HG02798 (cell line): ENCODE measurements at regions not wholly inside any gene's neighbourhood (a gene's known extent, or its start where the extent isn't known, plus 50 kb on each side); places are given as distances from the start of the nearest gene placed in this dataset.
"Not testable (repeated sequence)": the region's sequence is repeated elsewhere in the genome, so short reads cannot be mapped to it uniquely, and the experiment has no call there.

Experiments
- ATAC-seq: cut with Tn5 transposase; IDR thresholded peaks from one replicate; pipeline ENCODE4 v1.9.1; 2021; ENCODE audit warnings: mild to moderate bottlenecking; ENCODE audit not compliant: unreplicated experiment, poor library complexity

DNA sequence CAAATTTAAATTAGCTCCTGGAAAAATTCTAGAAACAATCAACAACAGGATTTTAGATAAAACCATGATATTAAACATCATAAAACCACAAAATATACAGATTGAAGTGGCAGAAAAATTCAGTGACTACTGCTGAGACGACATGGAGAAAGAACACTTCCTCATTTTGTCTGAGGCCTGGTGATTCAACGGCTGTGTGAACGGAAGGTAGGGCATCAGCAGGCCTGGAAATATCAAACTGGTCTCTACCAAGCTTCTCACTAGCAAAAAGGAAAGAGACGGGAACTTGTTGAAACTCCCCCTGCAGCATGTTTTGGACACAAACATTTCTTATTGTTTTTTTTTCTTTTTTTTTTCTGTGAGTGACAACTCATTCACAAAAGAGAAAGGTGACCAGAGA lies 58.0 kb upstream of the AHI1 start:
- ATAC-seq = peak; percentile 62

DNA sequence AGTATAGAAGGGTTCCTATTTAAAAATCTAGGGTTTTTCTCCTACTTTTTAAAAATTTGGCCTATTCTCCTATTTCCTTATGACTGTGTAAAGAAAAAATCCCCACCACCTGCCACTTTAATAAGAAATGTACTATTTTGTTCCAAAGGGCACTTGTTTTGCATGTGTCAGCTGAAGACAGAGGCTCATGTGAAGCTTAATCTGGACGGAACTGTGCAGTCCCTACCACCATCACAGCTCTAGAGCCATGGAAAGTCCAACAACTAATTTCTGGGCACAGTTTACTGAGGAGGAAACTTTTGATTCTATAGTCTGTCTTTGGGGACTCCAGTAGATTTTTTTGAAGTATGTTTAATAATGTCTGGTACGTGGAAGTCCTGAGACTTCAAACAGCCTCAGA lies 60.0 kb upstream of the AHI1 start:
- no peak for ATAC-seq

DNA sequence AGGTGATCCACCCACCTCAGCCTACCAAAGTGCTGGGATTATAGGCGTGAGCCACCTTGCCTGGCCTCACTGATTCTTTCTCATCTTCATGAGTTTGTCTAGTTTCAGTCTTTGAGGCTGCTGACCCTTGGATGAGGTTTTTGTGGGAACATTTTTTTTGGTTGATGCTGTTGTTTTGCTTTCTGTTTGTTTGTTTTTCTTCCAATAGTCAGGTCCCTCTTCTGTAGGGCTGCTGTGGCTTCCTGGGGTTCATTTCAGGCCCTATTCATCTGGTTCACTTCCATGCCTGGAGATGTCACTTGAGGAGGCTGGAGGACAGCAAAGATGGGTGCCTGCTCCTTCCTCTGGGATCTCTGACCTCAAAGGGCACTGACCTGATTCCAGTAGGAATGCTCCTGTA lies 68.1 kb upstream of the AHI1 start:
- ATAC-seq = not testable (repeated sequence)

DNA sequence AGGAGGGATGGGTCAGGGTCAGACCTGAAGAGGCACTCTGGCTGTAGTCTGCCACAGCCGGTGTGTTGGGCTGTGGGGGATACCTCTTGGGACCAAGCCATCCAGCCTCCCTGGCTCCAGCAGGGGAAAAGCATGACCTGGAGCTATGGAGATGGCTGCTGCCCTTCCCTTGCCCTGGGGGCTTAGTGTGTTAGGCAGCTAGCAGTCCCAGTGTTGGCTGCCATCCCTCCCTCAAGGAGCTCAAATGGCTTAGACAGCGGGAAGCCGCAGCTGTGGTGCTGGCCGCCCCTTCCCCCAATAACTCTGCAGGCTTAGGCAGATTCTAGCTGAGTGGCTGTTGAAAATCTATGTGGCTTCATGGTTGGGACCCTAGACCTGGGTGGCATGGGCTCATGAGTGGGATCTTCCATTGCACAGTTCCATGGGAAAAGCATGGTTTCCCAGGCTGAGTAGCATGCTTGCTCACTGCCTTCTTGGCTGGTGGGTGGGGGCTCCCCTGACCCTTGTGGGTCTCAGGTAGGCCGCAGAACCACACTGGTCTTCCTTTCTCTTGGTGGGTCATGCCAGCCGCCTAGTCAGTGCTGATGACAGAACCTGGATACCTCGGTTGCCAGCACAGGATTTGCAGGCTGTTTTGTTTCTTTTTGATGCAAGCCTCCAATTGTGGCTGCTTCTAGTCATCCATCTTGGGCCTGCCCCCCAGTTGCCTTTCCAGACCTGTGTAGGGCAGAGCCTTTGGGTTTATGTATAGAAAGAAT lies 69.0 kb upstream of the AHI1 start:
- no peak for ATAC-seq

DNA sequence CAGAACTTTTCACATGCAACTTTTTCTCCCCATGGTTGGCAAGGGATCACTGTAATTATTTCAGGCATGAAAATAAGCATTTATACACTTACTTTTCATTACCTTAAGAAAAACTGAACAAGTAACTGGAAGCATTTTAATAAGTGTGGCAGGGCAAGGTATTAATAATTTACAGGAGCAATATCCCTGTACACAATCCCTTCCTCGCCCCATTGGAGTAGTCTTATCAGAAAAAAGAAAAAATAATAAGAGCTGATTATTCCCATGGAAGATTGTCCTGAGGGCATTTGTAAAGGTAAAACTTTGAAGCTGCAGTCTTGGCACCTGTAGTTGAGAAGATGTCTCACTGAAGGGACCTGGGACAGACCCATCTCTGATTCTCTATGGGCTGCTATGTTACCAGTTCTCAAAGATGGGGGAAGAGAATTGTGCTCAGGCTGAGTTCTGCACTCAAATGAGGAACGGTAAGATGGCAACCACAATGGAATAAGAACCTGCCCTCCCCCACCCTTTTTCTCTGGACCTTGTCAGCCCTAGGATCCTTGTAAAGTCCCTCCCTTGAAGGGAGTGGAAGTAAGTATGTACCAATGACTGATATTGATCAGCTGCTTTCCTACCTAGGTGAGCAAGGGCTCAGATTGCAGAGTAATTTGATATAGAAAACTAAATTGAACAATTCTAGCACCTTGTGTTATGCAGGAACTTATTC lies 70.0 kb upstream of the AHI1 start:
- ATAC-seq = no peak

DNA sequence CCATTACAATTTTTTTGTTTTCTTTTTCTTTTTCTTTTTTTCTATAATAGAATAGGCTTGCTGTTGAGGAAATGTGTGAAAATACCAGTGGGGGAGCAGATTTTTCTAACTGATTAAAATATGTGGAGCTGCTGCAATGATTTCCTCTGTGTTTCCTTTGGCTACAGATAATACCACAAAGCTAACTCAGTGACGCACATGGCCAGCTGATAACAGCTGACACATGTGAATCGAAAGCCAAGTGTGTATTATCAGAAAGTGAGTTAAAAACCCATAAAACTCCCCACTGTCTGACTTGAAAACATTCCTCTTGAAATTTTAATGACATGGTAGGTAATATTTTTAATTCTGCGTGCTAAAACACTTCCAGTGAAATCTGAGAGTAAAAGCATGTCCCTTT lies 70.8 kb upstream of the AHI1 start:
- peak; percentile 65 for ATAC-seq

DNA sequence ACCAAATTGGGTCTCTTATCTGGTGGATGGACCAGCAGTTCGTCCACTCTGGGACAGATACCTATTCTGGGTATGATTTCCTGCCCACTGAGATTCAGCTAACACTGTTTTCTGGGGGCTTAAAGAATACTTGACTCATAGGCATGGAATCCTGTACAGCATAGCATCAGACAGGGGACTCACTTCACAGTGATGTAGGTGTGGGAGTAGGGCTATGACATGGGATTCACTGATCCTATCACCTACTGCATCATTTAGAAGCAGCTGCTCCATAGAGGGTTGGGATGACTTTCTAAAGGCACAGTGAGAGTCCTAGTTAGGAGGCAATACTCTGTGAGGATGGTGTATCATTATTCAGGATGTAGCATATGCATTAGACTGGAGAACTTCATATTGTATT lies 74.5 kb upstream of the AHI1 start:
- ATAC-seq = no peak

DNA sequence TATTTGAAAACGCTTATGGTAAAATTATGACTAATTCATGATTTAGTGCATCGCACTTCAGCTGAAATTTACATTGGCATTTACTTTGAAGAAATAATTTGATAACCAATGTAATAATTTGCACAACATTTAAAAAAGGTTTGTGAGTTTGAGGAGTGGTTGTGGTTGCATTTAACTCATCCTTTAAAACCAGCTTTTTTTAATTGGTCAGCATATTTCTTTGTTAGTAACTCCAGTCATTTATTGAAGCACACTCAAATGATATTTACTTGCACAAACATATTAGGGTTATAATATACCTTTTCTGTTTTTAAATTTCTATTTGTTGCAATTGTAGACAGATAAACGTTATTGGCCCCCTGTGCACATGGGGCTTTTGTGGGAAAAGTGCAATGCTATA lies 78.1 kb upstream of the AHI1 start:
- no peak for ATAC-seq

DNA sequence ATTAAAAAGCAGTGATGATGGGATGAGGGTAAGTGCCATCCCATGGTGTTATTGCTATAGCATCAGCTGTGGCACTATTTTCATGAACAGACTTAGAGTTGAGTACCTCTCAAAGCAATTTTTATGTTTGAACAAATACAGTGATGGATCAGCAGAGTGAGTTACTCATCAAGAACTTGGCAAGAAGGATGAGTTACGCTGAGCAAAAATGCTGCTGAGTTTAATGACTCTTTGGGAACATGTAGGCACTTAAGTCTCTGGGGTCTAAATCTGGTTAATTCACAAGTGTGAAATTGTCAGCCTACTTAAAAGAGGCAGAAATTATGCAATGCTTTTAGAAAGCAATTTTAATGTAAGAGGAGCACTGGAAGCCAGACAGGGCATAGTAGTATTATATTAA lies 78.5 kb upstream of the AHI1 start:
- ATAC-seq = no peak

DNA sequence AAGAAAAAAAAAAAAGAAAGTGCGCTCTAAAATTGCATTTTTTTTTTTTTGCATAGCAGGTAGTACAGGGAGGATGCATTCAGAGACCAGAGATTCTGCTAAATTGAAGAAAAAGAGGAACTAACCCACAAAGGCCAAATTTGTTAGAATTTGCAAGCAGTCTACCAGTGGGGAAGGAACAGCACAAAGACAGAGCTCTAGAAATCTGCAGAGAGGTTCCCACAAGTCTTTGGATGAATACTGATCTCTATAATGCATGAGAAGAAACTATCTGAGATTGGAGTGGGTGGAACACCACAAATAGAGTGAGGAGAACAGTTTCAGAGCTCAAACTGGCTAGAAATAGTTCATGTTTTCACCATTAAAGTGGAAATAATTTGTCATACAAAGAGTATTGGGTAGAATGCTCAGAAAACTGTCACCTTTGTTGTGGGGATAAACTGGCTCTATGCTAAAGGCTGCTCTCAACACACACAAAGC lies 79.6 kb upstream of the AHI1 start:
- ATAC-seq = peak; percentile 89

DNA sequence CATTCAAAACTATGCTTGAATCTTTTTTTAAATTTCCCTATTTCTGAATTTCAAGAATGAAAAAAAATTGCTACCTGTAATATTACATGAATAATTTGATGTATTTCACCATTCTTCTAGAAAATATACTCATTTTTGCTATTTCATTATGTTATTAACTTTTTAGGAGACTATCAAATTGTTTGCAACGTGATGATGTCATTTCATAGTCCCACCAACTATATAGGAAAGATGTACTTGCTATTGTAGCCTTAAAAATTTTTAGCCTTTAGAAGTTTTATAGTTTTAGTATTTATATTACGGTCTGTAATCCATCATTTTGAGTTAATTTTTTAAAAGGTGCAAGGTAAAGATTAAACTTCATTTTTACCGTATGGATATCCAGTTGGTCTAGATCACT lies 81.4 kb upstream of the AHI1 start:
- no peak for ATAC-seq

DNA sequence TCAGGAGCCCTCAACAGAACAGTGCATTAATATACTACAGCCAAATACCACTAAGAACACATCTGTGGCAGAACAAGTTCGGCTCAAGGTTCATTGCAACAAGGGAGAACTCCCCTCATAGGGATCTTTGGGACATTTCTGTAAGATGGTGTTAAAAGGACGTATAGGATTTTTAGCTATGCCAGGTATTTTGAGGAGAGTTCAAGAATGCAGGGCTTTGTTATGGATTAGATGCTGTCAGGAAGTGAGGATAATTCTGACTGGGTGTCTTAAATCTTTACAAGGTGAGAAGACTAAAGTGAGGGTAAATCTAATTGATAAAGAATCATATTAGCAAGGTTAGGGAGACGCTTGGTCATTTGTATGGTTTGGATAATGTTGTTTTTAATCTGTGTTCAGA lies 83.7 kb upstream of the AHI1 start:
- ATAC-seq = no peak

DNA sequence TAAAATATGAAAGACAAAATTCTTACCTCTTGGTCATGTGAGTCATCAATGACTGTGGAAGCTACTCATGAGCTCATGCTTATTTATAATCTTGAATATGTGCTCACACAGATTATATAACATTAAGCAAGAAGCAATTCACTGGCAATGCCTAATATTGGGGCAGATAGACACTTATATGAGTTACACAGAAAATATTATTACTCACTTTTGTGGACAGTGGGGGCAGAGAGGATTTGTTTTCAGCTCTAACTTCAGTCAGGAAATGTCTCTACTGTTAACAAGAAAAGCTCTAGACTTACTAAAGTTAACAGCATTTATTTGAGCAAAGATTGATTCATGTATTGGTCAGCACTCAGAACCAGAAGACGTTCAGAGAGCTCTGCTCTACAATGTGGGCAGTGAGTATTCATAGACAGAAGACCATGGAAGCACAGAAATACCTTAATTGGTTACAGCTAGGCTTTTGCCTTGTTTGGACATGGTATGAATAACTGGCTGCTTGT lies 85.8 kb upstream of the AHI1 start:
- ATAC-seq = no peak

DNA sequence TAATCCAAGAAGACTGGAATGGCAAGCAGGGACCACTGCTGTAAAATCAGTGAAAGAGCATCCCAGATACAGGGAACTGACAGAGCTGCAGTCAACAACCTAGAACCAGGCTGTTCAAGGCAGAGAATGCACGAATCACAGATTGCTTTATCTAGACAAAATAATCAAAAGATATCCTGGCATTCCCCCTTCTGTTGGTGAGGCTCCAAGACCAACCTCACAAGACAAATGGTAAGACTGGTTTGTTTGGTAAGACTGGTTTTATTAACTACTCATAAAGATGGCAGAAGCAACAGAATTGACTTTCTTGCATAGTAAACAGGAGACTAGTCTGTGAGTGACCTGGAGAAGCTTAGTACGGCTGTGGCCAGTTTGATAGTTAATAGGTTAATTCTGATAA lies 88.8 kb upstream of the AHI1 start:
- peak; percentile 29 for ATAC-seq

DNA sequence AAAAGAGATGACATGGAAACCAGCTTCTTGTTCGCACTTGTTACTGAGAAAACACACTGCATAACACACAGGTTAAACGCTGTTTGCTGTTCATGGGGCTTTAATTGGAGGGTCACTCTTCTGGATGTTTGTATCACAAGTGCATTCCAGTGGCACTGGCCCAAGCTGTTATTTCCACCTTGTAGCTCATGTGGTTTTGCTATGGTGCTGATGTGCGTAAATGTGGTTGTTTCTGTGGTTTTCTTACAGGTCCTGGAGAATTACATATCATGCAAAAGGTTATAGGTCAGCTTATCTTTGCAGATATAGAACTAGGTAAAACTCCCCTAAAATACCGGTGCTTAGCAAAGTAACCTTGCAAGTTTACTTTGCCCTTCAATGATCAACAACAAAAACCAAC lies 89.3 kb upstream of the AHI1 start:
- peak; percentile 60 for ATAC-seq

DNA sequence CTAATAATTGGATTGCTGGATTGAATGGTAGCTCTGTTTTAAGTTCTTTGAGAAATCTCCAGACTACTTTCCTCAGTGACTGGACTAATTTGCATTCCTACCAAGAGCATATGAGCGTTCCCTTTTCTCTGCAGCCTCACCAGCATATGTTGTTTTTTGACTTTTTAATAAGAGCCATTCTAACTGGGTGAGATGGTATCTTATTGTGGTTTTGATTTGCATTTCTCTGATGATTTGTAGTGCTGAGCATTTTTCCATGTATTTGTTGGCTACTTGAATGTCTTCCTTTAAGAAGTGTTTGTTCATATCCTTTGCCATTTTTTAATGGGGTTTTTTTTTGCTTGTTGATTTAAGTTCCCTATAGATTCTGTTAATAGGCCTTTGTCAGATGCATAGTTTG lies 94.7 kb upstream of the AHI1 start:
- ATAC-seq = no peak

DNA sequence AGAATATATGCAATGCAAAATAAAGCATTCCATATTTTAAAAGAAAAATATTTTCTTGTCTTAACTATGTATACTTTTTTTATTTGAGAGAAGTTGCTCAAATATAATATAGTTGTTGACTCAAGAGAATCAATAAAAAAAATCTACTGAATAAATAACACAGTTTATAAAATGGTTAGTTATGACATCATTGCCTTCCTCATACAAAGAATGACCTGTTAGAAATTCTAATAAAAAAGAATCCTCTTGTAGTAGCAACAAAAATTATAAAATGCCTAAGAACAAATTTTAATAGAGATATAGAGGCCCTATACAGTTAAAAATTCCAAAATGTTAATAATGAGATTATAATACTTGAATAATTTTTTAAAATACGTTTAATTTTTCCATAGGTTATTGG lies 96.5 kb upstream of the AHI1 start:
- ATAC-seq = no peak

DNA sequence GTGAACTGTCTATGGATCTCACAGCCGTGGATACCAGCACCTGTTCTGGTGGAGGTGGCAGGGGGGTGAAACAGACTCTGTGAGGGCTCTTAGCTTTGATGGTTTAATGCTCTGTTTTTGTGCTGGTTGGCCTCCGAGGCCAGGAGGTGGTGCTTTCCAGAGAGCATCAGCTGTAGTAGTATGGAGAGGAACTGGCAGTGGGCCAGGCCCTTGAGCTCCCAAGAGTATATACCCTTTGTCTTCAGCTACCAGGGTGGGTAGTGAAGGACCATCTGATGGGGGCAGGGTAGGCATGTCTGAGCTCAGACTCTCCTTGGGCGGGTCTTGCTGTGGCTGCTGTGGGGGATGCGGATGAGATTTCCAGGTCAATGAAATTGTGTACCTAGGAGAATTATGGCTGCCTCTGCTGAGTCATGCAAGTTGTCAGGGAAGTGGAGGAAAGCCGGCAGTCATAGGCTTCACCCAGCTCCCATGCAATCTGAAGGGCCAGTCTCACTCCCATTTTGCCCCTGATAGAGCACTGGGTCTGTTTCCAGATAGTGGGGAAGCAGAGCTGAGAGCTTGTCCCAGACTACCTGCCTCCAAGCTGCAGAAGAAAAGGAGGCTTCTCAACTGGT lies 102.7 kb upstream of the AHI1 start:
- ATAC-seq = no peak

DNA sequence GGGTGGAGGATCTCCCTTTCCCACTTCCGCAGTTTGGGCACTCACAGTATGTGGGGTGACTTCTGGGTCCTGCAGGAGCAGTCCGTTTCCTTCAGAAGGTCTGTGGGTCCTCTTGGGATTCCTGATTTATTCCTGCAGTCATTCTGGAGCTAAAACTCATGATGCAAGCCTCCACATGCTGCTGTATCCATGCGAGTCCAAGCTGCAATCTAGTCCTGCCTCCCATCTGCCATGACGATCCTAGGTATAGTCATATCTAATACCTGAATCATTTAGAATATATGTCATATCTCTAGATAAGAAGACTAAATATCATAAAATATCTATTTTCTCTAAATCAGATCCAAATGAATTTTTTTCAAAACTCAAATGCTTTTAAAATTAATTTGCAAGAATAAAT lies 103.4 kb upstream of the AHI1 start:
- ATAC-seq = no peak

DNA sequence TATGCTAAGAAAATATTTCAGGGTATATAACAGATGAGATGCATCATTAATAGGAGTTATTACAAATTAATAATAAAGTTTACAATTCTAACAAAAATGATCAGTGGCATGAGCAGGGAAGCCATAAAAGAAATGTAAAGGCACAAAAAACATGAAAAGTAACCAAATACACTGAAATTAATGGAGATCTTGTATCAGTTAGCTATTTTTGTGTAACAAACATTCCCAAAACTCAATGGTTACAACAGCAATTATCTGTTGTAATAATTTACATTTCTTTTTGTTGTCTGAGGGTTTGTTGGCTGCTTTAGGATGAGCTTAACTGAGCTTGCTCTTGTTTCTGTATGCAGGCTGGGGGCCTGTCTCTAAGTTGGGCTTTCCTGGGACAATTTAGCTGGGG lies 104.3 kb upstream of the AHI1 start:
- ATAC-seq = no peak

DNA sequence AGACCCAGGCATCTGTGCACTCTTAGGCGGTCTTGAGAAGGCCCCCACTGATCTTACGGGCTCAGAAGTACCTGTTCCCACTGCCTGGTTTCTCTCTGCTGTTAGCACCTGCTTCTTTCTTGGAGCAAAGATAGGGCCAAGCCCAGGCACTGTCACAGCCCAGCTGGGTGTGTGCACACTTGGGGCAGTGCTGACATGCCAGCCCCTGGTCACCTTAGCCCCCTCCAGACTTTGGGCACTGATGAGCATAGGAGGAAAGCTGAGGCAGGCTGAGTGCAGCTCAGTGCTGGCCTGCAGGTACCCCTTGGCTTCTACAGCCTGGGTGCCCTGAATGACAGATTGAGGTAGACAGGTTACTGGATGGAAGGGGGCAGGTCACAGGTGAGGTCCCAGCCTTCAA lies 105.7 kb upstream of the AHI1 start:
- no peak for ATAC-seq
